ENCODE measurements at regions not wholly inside any gene's neighbourhood (a gene's known extent, or its start where the extent isn't known, plus 50 kb on each side); places are given as distances from the start of the nearest gene placed in this dataset.

DNA sequence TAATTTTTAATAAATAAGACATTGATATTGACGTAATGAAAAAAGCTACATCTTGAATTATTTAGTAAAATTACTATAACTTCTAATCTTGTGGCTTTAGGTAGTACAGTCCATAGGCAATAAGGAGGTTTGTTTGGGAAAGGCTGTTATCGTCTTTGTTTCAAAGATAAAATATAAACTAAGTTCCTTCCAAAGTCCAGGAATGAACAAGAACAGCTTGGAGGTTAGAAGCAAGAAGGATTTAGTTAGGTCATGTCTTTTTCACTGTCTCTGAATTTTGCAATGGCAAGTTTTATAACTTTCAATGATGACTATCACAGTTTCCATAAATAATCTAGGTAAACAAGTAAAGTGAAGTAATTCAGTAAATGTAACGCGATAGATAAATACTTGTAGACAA is 106.9 kb upstream of the OLFM3 start:
- TF ChIP-seq, protein P1, sequence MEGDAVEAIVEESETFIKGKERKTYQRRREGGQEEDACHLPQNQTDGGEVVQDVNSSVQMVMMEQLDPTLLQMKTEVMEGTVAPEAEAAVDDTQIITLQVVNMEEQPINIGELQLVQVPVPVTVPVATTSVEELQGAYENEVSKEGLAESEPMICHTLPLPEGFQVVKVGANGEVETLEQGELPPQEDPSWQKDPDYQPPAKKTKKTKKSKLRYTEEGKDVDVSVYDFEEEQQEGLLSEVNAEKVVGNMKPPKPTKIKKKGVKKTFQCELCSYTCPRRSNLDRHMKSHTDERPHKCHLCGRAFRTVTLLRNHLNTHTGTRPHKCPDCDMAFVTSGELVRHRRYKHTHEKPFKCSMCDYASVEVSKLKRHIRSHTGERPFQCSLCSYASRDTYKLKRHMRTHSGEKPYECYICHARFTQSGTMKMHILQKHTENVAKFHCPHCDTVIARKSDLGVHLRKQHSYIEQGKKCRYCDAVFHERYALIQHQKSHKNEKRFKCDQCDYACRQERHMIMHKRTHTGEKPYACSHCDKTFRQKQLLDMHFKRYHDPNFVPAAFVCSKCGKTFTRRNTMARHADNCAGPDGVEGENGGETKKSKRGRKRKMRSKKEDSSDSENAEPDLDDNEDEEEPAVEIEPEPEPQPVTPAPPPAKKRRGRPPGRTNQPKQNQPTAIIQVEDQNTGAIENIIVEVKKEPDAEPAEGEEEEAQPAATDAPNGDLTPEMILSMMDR (conservative IDR thresholded peaks at IDR 0.05 in 1 of 2, IDR thresholded peaks at IDR 0.05 in 1 of 2; ENCODE audit: low read depth in 1 of 2, low read length in 2 of 2), result no peak
- no peak for TF ChIP-seq EZH2 (IDR thresholded peaks at IDR 0.05; ENCODE audit: low read length, missing control alignments)

All from fibroblast of lung (primary cell).